Activated CD4-positive, alpha-beta memory T cell treated with anti-CD3 and anti-CD28 coated beads for 36 hours (primary cell): ENCODE measurements at regions not wholly inside any gene's neighbourhood (a gene's known extent, or its start where the extent isn't known, plus 50 kb on each side); places are given as distances from the start of the nearest gene placed in this dataset.

ENCODE experiments used
- CTCF ChIA-PET: fragments of 350-600 bp; sonication (Branson Sonifier 250); formaldehyde crosslinking; loops from one replicate; lab custom pipeline; 2021; ENCODE audit warnings: antibody characterized with exemption, inconsistent platforms; lab: Charles Lee
- POLR2A ChIA-PET: fragments of 350-600 bp; sonication (Branson Sonifier 250); formaldehyde crosslinking; loops from one replicate; lab custom pipeline; 2021; ENCODE audit warnings: antibody characterized with exemption; lab: Charles Lee
- DNase-seq: peaks from one replicate; pipeline ENCODE4 v3.0.0-alpha.2; 2020
- H3K27ac Mint-ChIP-seq: one replicate; pipeline ENCODE4 v1.8.0; 2021; ENCODE audit warnings: mixed read lengths
- H3K27me3 Mint-ChIP-seq: one replicate; pipeline ENCODE4 v1.8.0; 2021; ENCODE audit warnings: mixed read lengths
- H3K36me3 Mint-ChIP-seq: one replicate; pipeline ENCODE4 v1.8.0; 2021; ENCODE audit warnings: mixed read lengths
- H3K4me1 Mint-ChIP-seq: one replicate; pipeline ENCODE4 v1.8.0; 2021; ENCODE audit warnings: low read depth, mixed read lengths
- H3K4me3 Mint-ChIP-seq: one replicate; pipeline ENCODE4 v1.8.0; 2021; ENCODE audit warnings: mild to moderate bottlenecking, mixed read lengths
- H3K9me3 Mint-ChIP-seq: one replicate; pipeline ENCODE4 v1.8.0; 2021; ENCODE audit warnings: mixed read lengths
- intact Hi-C: fragments of 100-400 bp; cut with micrococcal nuclease; formaldehyde crosslinking; loops from one replicate; pipeline ENCODE4 v1.15.1; 2023

DNA sequence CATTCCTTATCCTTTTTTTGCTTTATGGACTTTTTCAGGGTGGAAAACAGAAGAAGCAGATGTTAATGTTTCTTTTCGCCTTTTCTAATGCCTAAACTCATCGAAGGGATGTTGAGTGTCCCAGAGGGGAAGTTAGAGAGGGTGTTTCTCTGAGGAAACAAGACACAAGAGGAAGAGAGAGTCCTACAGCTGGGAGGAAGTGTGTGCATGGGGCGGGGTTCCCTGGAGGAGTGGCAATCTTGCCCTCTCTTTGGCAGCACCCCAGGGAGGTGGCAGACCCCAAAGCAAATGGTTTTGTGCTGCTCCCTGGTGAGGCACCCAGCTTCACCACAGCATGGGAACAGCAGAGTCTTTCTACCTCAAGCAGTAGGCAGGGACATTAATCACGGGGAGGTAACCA is 377.6 kb downstream of the RND3 start:
- CTCF ChIA-PET: no interaction called here
- POLR2A ChIA-PET: no interaction called here

DNA sequence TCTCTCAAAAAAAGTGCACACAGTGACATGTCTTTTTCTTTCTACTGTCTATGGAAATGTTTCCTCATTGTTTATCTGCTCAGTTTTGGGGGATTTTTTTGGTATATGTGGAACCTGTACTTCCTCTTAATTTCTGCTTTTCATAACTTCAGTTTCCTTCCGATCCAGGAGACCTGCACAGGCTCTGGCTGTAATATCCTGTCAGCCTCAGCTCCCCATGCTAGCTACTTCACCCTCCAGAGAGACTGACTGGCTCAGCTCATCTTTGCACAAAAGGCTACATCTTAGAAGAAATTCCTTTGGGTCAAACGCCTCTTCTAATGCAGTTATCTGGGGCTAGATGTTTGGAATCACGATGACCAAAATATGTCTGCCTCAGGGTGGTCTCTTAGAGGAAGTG is 378.4 kb downstream of the RND3 start:
- Mint-ChIP-seq H3K27me3 (no peaks in the 10 kb centered on the region), H3K9me3 (peaks cover 5% of the 10 kb centered on the region), H3K4me1 (no peaks in the 10 kb centered on the region), H3K36me3 (no peaks in the 10 kb centered on the region), H3K4me3 (no peak overlapping the region), H3K27ac (no peak overlapping the region)
- intact Hi-C loops: no loop called here
- ChIA-PET POLR2A (no interaction called here), CTCF (no interaction called here)
- DNase-seq: no peak

More for the DNA sequence above, 377.6 kb downstream of the RND3 start:
- Mint-ChIP-seq H3K9me3 (peaks cover 4% of the 10 kb centered on the region), H3K4me1 (no peaks in the 10 kb centered on the region), H3K36me3 (no peaks in the 10 kb centered on the region), H3K27ac (no peak overlapping the region), H3K4me3 (no peak overlapping the region), H3K27me3 (no peaks in the 10 kb centered on the region)
- no peak for DNase-seq
- intact Hi-C loops: no loop called here

DNA sequence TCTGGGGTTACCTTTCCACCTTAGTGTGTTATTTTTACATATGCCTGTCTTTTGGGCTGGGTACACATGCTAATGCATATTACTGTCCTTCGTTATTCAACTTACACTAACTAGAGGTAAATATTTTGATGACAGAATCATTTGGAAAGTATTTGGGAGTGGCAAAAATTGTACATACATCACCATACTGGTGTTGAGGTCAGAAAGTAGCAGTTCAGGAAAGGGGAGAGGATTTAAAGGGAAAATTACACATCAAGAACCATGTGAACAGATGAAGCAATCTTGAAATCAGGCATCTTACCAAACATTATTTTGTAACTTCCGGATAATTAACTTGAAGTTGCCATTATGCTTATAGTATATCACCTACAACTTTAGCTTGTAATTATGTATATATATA is 379.7 kb downstream of the RND3 start:
- Mint-ChIP-seq H3K4me1 (no peaks in the 10 kb centered on the region), H3K9me3 (peaks cover 5% of the 10 kb centered on the region), H3K36me3 (no peaks in the 10 kb centered on the region), H3K4me3 (no peak overlapping the region), H3K27ac (no peak overlapping the region), H3K27me3 (no peaks in the 10 kb centered on the region)
- ChIA-PET POLR2A (no interaction called here), CTCF (interaction anchor here (0.6 kb wide), 1 partner anchor 13 kb away, joined by 3 read pairs; no protein-coding TSS in a partner anchor)
- DNase-seq: no peak
- intact Hi-C loops: no loop called here

DNA sequence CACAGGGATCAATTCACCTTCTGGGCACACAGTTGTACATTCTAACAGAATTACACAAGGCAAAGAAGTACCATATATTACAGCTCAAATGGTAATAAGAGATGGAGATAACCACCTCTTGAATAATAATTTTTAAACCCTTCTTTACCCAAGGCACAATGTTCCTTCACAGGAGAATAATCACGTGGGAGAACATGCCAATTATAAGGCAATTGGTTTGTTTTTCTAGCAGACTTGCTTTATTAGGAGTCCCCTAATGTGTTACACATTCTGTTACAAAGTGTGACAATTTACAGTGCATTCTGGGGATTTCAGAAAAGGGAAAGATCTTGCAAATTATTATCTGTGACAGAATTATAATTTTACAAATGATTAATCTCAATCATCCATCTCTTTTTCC is 380.3 kb downstream of the RND3 start:
- CTCF ChIA-PET: no interaction called here
- intact Hi-C loops: no loop called here
- Mint-ChIP-seq H3K27ac (no peak overlapping the region), H3K4me3 (no peak overlapping the region), H3K9me3 (peaks cover 5% of the 10 kb centered on the region), H3K36me3 (no peaks in the 10 kb centered on the region), H3K27me3 (no peaks in the 10 kb centered on the region), H3K4me1 (no peaks in the 10 kb centered on the region)
- POLR2A ChIA-PET: no interaction called here
- DNase-seq: no peak

DNA sequence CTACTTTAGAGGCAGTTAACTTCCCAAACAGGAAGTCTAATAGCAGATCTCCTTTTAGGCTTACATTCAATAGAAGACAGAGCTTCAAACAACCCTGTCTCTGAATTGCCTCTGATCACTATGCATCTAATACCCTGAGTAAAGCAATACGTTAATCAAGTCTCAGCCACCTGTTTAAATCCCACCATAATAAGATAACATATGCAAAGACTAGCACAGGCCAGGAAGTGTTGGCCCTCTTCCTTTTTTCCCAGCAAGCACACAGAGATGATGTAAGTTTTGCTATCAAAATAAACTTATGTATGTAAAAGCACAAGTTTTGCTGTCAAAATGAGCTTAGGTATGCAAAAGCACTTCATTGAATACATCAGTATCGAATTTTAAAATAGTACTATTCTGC is 385.5 kb downstream of the RND3 start:
- H3K4me3 Mint-ChIP-seq: no peak overlapping the region
- peaks cover 5% of the 10 kb centered on the region for H3K9me3 Mint-ChIP-seq
- no peaks in the 10 kb centered on the region for H3K36me3 Mint-ChIP-seq
- H3K27ac Mint-ChIP-seq: no peak overlapping the region
- no peak for DNase-seq
- ChIA-PET CTCF (no interaction called here), POLR2A (no interaction called here)
- intact Hi-C loops: no loop called here
- H3K27me3 Mint-ChIP-seq: no peaks in the 10 kb centered on the region
- H3K4me1 Mint-ChIP-seq: no peaks in the 10 kb centered on the region

DNA sequence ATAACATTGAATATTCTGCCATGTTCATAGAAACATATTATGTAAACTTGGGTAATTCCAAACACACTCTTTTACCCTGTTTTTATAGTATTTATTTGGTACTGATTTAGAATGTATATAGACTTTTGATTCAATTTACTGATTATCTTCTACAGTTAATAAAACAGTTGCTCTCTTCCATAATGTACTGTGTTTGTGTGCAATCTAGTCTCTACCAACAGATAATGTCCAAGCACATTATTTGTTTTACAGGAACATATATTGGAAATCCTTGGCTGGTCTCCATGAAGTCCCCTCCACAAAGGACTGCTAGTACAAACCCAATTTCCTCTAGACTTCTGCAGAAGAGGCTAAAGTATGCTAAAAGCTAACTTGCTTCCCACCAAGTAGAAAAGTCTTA is 386.6 kb downstream of the RND3 start:
- H3K27me3 Mint-ChIP-seq: no peaks in the 10 kb centered on the region
- POLR2A ChIA-PET: no interaction called here
- H3K9me3 Mint-ChIP-seq: peaks cover 5% of the 10 kb centered on the region
- H3K36me3 Mint-ChIP-seq: no peaks in the 10 kb centered on the region
- no peak overlapping the region for H3K27ac Mint-ChIP-seq
- no peaks in the 10 kb centered on the region for H3K4me1 Mint-ChIP-seq
- no peak for DNase-seq
- intact Hi-C loops: no loop called here
- CTCF ChIA-PET: no interaction called here
- no peak overlapping the region for H3K4me3 Mint-ChIP-seq

DNA sequence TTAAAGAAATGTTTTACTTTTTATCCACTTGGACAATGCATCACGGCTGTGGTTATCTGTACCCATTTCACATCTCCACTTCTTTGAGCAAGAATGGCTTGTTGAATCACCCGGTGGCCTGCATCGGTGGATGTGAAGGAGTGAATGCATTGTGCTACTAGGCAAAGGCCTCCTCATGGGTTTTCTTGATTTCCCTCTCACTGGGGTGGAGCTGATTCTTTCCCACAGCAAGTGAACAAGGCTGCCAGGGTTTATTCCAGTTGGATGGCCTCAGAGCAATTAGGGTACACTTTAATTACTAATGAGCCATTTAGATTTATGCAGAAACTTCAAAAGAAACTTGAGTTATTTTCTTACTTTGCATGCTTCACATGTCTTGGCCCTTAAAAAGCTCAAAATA is 387.1 kb downstream of the RND3 start:
- POLR2A ChIA-PET: no interaction called here
- no peaks in the 10 kb centered on the region for H3K27me3 Mint-ChIP-seq
- H3K4me1 Mint-ChIP-seq: no peaks in the 10 kb centered on the region
- H3K36me3 Mint-ChIP-seq: no peaks in the 10 kb centered on the region
- intact Hi-C loops: no loop called here
- H3K4me3 Mint-ChIP-seq: no peak overlapping the region
- no peak for DNase-seq
- peaks cover 5% of the 10 kb centered on the region for H3K9me3 Mint-ChIP-seq
- no peak overlapping the region for H3K27ac Mint-ChIP-seq
- CTCF ChIA-PET: no interaction called here

DNA sequence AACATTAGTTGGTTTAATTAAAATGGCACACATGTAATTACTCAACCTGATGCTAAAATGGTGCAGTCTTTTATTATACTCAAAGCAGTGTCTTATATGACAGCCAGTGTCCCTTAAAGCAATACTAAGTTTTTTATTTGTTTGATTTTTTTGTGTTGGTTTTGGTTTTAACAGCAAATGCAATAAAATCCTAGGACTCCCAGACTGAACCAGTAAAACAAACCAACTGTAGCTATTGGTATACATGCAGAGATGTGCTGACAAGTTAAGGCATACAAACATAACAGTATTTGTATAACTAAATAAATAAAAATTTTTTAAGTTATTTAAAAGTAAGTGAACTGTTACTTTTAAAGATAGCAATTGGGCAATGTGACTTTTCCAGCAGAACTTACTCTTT is 387.7 kb downstream of the RND3 start:
- no peak for DNase-seq
- Mint-ChIP-seq H3K27ac (no peak overlapping the region), H3K27me3 (no peaks in the 10 kb centered on the region), H3K4me3 (no peak overlapping the region), H3K36me3 (no peaks in the 10 kb centered on the region), H3K4me1 (no peaks in the 10 kb centered on the region), H3K9me3 (no peaks in the 10 kb centered on the region)
- ChIA-PET POLR2A (no interaction called here), CTCF (no interaction called here)
- intact Hi-C loops: no loop called here

DNA sequence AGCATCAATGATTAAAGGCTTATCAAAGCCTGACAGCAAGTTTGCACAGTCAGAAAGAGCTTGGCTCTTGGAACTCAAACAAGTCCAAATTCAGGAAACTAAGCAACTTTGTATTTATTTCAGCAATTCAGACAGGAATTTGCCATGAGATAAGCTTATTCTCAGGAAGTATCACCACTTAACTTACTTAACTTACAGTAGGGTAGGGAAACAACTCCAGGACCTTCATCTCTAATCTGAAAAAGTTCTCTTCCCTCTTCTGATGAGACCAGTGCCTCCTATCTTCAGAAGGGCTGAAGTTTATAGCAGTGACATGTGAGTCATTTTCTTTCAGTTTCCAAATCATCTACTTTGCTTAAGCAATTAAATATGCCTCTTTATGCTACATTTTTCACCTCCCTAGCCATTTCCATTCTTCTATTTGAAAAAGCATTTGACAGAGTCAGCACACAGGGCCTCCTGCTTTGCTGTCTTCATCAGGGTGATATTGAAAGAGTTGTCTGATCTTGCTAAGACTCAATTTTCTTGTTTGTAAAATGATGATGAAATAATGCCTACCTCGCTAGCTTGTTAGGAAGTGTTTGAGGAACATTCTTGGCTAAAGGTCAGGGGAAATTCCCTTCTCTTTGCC is 389.5 kb downstream of the RND3 start:
- DNase-seq: no peak
- H3K27ac Mint-ChIP-seq: no peak overlapping the region
- no peak overlapping the region for H3K4me3 Mint-ChIP-seq
- intact Hi-C loops: no loop called here
- ChIA-PET CTCF (no interaction called here), POLR2A (no interaction called here)
- H3K9me3 Mint-ChIP-seq: no peaks in the 10 kb centered on the region
- no peaks in the 10 kb centered on the region for H3K36me3 Mint-ChIP-seq
- no peaks in the 10 kb centered on the region for H3K4me1 Mint-ChIP-seq
- no peaks in the 10 kb centered on the region for H3K27me3 Mint-ChIP-seq

DNA sequence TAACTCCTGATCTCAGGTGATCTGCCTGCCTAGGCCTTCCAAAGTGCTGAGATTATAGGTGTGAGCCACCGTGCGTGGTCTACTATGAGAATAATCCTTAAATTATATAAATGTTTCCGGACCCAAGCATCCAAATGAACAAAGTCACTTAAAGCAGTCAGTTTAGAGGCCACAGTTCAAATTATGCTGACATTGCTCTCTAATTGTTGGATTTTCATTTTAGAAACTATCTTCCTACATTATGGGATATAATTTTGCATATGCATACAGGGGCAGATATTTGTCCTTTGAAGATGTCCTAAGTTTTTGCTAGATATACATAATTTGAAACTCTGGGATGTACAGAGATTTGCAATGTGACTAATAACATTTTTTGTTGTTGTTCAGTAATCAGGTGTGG is 390.1 kb downstream of the RND3 start:
- intact Hi-C loops: no loop called here
- Mint-ChIP-seq H3K27ac (no peak overlapping the region), H3K27me3 (no peaks in the 10 kb centered on the region), H3K4me3 (no peak overlapping the region), H3K36me3 (no peaks in the 10 kb centered on the region), H3K4me1 (no peaks in the 10 kb centered on the region), H3K9me3 (no peaks in the 10 kb centered on the region)
- CTCF ChIA-PET: no interaction called here
- DNase-seq: no peak
- POLR2A ChIA-PET: no interaction called here

DNA sequence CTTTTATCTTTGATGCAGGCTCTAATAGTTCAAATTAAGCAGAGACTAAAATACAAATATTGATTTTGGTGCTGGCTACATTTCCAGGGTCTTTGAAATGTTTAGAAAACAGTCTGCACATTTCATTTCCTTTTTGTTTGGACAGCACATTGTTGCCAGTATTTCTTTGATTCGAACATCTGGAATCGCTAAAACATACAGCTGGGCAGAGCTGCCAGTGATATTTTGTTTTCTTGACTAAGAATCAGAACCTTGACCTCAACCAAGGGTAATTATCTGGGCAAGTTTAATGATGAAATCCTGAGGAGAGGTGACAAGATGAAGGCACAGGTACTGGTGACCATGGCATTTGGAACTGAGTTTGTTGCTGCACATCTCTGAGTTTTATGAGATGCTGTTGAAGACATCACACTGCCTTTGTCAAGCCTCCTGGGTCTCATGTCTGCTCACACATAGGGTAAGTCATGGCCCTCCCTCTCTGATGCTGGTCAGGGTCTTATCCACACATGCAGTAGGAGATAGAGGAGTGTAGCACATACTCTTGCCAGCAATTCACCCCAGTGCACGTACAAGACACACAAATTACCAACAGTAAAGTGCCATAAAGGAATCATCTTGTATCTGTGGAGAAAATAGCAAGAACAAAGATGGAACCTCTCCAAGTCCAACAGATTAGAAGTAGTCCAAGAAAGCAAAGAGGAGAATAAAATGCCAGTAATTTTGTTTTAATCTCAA is 391.9 kb downstream of the RND3 start:
- no peak for DNase-seq
- CTCF ChIA-PET: no interaction called here
- POLR2A ChIA-PET: no interaction called here
- Mint-ChIP-seq H3K36me3 (no peaks in the 10 kb centered on the region), H3K4me1 (no peaks in the 10 kb centered on the region), H3K27ac (no peak overlapping the region), H3K27me3 (no peaks in the 10 kb centered on the region), H3K9me3 (no peaks in the 10 kb centered on the region), H3K4me3 (no peak overlapping the region)
- intact Hi-C loops: no loop called here

DNA sequence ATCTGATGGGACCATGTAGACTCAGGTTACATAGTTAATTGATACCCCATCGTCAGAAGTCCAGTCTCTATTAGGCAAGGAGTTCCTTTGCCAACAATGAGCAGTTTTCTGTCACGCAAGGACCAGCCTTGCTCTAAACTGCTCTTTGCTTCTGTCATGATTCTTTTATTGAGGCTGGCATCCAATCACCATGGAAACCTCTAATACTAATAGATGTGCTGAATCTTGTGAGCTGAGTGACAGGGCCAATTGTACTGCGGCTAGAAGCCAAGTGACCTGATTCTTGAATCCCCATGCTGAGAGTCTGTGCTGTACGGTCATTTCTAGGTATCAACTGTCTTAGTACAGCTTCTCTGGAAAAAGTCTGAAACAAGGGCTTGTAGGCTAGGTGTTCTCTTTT is 395.6 kb downstream of the RND3 start:
- Mint-ChIP-seq H3K27ac (no peak overlapping the region), H3K27me3 (no peaks in the 10 kb centered on the region), H3K9me3 (peaks cover 3% of the 10 kb centered on the region), H3K4me3 (no peak overlapping the region), H3K4me1 (no peaks in the 10 kb centered on the region), H3K36me3 (no peaks in the 10 kb centered on the region)
- DNase-seq: no peak
- ChIA-PET CTCF (no interaction called here), POLR2A (no interaction called here)
- intact Hi-C loops: no loop called here

DNA sequence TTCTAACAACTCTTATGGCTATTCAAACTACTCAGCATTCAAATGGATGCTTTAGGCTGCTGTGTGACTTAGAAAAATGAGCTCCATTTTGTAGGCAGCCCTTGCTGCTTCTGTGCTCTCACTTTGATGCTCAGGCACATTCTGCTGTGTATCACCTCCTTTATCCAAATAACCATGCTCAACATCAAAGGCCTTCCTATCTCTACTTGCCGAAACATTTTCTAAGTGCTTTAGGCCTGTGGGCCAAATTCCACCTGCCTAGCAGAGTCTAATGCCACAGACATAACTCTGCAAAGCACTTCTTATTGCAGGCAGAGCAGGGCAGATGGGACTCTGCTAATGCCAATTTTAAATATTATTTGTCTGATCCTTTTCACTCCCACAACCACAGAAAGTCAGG is 397.4 kb downstream of the RND3 start:
- H3K4me3 Mint-ChIP-seq: no peak overlapping the region
- H3K36me3 Mint-ChIP-seq: no peaks in the 10 kb centered on the region
- intact Hi-C loops: no loop called here
- ChIA-PET CTCF (no interaction called here), POLR2A (no interaction called here)
- H3K27me3 Mint-ChIP-seq: no peaks in the 10 kb centered on the region
- H3K27ac Mint-ChIP-seq: no peak overlapping the region
- no peaks in the 10 kb centered on the region for H3K4me1 Mint-ChIP-seq
- no peak for DNase-seq
- H3K9me3 Mint-ChIP-seq: peaks cover 3% of the 10 kb centered on the region
